Gastroesophageal sphincter (tissue), 4 donors: ENCODE measurements at regions not wholly inside any gene's neighbourhood (a gene's known extent, or its start where the extent isn't known, plus 50 kb on each side); places are given as distances from the start of the nearest gene placed in this dataset.

Experiments
- ATAC-seq: fragments of 150-250 bp; one replicate; pipeline ENCODE4 v1.9.1; 2016; ENCODE audit warnings: mild to moderate bottlenecking, moderate library complexity
- H3K27ac ChIP-seq, 4 donors: fragments of 200-600 bp; sonication (generic) in 3 of 4; 1 replicate in 3 of 4; 2 replicates in 1 of 4; pipeline ENCODE4 v1.5.1; 2016 to 2019
- H3K27me3 ChIP-seq: fragments of 200-600 bp; sonication (generic); one replicate; pipeline ENCODE4 v1.5.1; 2019
- H3K36me3 ChIP-seq, 2 donors: fragments of 200-600 bp; sonication (generic); one replicate each; pipeline ENCODE4 v1.5.1; 2019; ENCODE audit warnings: control low read depth in 1 of 2
- H3K4me1 ChIP-seq, 3 donors: fragments of 200-600 bp; sonication (generic); 1 replicate in 2 of 3; 2 replicates in 1 of 3; pipeline ENCODE4 v1.5.1; 2016 to 2019; ENCODE audit warnings: control low read depth in 2 of 3
- H3K4me3 ChIP-seq, 2 donors: fragments of 200-600 bp; sonication (generic); one replicate each; pipeline ENCODE4 v1.5.1; 2019; ENCODE audit warnings: mild to moderate bottlenecking in 1 of 2, moderate library complexity in 1 of 2
- H3K9me3 ChIP-seq, 3 donors: fragments of 200-600 bp; sonication (generic); one replicate each; pipeline ENCODE4 v1.5.1; 2017 to 2019; ENCODE audit warnings: control low read depth in 2 of 3
- EP300 ChIP-seq: sonication (generic); formaldehyde crosslinking; IDR thresholded peaks from one replicate; pipeline ENCODE4 v1.6.1; 2017; ENCODE audit warnings: antibody characterized with exemption, mild to moderate bottlenecking
- POLR2A ChIP-seq, 2 donors: fragments of 450-650 bp; IDR thresholded peaks; one replicate each; pipeline ENCODE4 v1.6.1; 2017; ENCODE audit warnings: antibody characterized with exemption in 2 of 2, mild to moderate bottlenecking in 2 of 2, moderate library complexity in 1 of 2
- POLR2AphosphoS5 ChIP-seq: sonication (generic); formaldehyde crosslinking; IDR thresholded peaks from one replicate; pipeline ENCODE4 v1.6.1; 2017; ENCODE audit warnings: antibody characterized with exemption
- WGBS, 2 donors: methylation state at CpG; one replicate each; pipeline ENCODE4 v1.1.5; 2018; ENCODE audit warnings: low coverage in 1 of 2; 5-methylcytosine and 5-hydroxymethylcytosine counted together
- TF ChIP-seq, protein P1 (sequence below), 4 experiments: fragments of 200-600 bp in 2 of 4; fragments of 450-650 bp in 2 of 4; sonication (generic) in 1 of 4; IDR thresholded peaks; one replicate each; pipeline ENCODE4 v1.5.1; 2017 to 2019; ENCODE audit warnings: antibody characterized with exemption in 4 of 4, mild to moderate bottlenecking in 2 of 4, moderate library complexity in 2 of 4

DNA sequence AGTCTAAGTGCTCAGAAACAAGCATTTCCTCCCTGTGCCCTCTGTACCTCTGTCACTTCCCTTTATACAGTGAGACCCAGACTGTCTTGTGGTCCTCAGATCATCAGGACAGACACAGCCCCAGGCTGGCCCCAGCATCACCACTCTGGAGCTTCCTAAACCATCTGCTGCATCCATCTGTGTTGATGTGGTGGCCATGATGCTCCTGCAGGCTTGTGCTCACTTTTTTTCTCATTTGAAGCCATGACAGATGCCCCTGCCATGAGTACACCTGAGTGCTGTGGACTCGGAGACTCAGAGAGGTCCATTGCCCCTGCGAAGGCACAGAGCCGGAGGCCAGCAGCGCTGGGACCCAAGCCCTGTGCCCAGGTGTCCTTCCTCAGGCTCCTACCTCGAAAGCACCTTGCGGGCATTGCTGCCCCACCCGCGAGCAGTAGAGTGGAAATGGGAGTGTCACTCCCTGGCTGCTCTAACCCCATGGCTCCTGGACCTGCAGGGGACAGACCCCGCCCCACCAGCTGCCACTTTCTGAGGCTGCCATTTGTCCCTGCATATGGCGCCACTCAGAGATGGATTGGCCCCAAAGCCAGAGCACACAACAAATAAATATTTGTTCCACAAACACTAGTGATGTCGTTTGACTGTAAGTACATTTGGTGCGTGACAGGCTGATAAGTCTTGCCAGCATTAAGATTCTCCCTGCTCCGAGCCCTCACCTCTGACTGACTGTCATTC is 593.5 kb downstream of the TBC1D22A start:
- TF ChIP-seq, protein P1, sequence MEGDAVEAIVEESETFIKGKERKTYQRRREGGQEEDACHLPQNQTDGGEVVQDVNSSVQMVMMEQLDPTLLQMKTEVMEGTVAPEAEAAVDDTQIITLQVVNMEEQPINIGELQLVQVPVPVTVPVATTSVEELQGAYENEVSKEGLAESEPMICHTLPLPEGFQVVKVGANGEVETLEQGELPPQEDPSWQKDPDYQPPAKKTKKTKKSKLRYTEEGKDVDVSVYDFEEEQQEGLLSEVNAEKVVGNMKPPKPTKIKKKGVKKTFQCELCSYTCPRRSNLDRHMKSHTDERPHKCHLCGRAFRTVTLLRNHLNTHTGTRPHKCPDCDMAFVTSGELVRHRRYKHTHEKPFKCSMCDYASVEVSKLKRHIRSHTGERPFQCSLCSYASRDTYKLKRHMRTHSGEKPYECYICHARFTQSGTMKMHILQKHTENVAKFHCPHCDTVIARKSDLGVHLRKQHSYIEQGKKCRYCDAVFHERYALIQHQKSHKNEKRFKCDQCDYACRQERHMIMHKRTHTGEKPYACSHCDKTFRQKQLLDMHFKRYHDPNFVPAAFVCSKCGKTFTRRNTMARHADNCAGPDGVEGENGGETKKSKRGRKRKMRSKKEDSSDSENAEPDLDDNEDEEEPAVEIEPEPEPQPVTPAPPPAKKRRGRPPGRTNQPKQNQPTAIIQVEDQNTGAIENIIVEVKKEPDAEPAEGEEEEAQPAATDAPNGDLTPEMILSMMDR (IDR thresholded peaks at IDR 0.05), result no peak
- TF ChIP-seq EP300, result no peak
- TF ChIP-seq POLR2AphosphoS5, result no peak
- TF ChIP-seq POLR2A (IDR thresholded peaks at IDR 0.05), result no peak
- Histone ChIP-seq H3K4me3 (no peak overlapping the region), H3K27me3 (peaks cover 22% of the 10 kb centered on the region), H3K27ac (no peak overlapping the region), H3K4me1 (no peaks in the 10 kb centered on the region), H3K36me3 (no peaks in the 10 kb centered on the region), H3K9me3 (peaks cover 0 to 7% (median 0%) of the 10 kb centered on the region in 3 donors)
- no peak for ATAC-seq
- 80 to 84% methylated on average over 1 to 4 of the region's 13 CpGs for WGBS, 2 donors

DNA sequence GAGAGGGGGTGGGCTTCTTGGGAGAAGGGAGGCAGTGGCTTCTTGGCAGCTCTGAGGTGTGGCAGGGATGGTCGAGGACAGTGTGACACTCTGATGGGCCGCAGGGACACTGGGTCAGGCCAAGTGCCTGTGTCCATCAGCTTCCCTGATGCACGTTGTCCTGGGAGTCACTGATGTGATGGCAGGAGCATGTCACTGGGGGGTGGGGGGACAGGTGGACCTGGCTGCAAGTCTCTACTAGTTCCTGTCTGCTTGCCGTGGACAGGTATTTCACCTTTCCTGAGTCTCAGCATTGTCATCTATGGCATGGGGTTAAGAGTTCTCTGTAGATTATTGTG is 592.9 kb downstream of the TBC1D22A start:
- H3K9me3 ChIP-seq, result peaks cover 0 to 6% (median 0%) of the 10 kb centered on the region in 3 donors
- no peak overlapping the region for H3K4me3 ChIP-seq
- ATAC-seq, result no peak
- 60 to 80% methylated on average over 1 to 3 of the region's 4 CpGs for WGBS, 2 donors
- no peaks in the 10 kb centered on the region for H3K36me3 ChIP-seq
- no peaks in the 10 kb centered on the region for H3K4me1 ChIP-seq
- no peak overlapping the region for H3K27ac ChIP-seq
- peaks cover 22% of the 10 kb centered on the region for H3K27me3 ChIP-seq
- TF ChIP-seq POLR2AphosphoS5 (no peak), EP300 (no peak), POLR2A (IDR thresholded peaks at IDR 0.05) (no peak)
- TF ChIP-seq, protein P1 (IDR thresholded peaks at IDR 0.05), result no peak

DNA sequence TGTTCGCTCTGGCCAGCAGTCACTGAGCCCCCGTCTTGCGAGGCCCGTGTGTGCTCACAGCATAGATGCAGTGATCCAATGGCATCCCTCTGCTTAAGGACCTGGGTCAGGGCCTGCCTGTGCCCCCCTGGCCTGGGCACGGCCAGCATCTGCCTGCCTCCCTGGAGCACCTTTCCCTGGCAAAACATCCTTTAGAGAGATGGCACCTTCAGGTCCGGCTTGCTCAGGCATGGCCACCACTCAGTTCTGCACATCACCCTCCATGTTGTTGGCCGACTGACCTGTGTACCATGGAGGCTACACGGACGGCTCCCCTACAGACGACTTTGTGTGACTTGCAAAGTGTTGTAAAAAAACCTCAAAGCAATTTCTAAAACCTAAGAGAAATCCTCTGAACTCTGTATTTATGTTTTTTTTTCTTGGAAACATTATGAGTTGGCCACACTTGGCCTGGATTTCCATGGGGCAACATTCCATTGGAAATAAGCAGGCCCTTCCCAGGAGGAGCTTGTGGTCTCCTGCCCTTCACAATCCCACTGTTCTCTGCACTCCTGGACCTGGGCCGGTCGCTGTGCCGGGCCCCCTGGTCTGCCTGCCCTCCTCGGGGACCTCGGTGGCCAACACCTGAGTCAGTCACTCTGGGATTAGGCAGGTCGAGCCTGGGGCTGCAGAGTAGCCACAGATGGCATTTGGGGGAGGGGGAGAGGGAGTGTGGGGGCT is 592.4 kb downstream of the TBC1D22A start:
- no peak for ATAC-seq
- 53 to 83% methylated on average over 3 to 5 of the region's 16 CpGs for WGBS, 2 donors
- Histone ChIP-seq H3K36me3 (no peaks in the 10 kb centered on the region), H3K27ac (no peak overlapping the region), H3K4me1 (no peaks in the 10 kb centered on the region), H3K27me3 (peaks cover 22% of the 10 kb centered on the region), H3K4me3 (no peak overlapping the region), H3K9me3 (peaks cover 0 to 6% (median 0%) of the 10 kb centered on the region in 3 donors)
- TF ChIP-seq, protein P1 (IDR thresholded peaks at IDR 0.05), result no peak
- TF ChIP-seq POLR2AphosphoS5 (no peak), EP300 (no peak), POLR2A (IDR thresholded peaks at IDR 0.05) (no peak)

DNA sequence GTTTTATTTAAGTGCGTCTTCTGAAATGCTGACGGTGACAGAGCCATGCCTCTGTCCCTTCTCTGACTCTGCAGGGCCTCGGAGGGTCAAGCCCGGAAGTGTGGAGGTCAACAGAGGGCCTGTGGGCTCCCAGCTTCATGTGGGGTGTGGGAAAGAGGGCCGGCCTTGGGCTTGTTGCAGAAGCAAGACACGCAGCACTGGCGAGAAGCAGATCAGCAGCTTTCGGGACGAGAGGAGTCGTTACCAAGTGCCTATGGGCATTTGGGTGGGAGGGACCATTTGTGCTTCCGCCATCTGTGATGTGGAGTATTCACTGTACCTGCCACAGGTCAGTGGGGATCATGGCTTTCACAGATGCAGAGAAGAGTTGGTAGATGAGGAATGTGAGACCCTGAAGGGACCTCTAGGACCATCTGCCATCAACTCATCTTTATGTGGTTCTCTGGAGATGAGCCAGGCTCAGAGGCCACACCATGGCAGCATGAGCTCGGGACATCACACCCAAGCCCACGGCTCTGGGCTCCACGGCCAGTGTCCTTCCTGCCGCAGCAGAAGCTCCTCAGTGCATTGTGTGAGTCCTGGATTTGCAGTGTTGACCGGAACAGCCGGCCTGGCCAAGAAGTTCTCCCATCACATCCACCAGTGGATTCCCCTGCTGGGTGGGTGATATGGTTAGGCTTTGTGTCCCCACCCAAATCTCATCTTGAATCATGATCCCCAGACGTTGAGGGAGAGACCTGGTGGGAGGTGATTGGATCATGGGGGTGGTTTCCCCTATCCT is 590.7 kb downstream of the TBC1D22A start:
- TF ChIP-seq POLR2AphosphoS5, result no peak
- TF ChIP-seq, protein P1 (IDR thresholded peaks at IDR 0.05), result no peak
- no peak for TF ChIP-seq EP300
- TF ChIP-seq POLR2A (IDR thresholded peaks at IDR 0.05), result no peak
- H3K27me3 ChIP-seq, result peaks cover 22% of the 10 kb centered on the region
- 67 to 71% methylated on average over 1 to 4 of the region's 18 CpGs for WGBS, 2 donors

More for the DNA sequence above, 590.7 kb downstream of the TBC1D22A start:
- H3K27ac ChIP-seq, result no peak overlapping the region
- peaks cover 0 to 6% (median 0%) of the 10 kb centered on the region in 3 donors for H3K9me3 ChIP-seq
- no peak overlapping the region for H3K4me3 ChIP-seq
- H3K4me1 ChIP-seq, result no peaks in the 10 kb centered on the region
- H3K36me3 ChIP-seq, result no peaks in the 10 kb centered on the region
- ATAC-seq, result no peak
